ENCODE measurements at regions not wholly inside any gene's neighbourhood (a gene's known extent, or its start where the extent isn't known, plus 50 kb on each side); places are given as distances from the start of the nearest gene placed in this dataset.
"Not testable (repeated sequence)": the region's sequence is repeated elsewhere in the genome, so short reads cannot be mapped to it uniquely, and the experiment has no call there.

DNA sequence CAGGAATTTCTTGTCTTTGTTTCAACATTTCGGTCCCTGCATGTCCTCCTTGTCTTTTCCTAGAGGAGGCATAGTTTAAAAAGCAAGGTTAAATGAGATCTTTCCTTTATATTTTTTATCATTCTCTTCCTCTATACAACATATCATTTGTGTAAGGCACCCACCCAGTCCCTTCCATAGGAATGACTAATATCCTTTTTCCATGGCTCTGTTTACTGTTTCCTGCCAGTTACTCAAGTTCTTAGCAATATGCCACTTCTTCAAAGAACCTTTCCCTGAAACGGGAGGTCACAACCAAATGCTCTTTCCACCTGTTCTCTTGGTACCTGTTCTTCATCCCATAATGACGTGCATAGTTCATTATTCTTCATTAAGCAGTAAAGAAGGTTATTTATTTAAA, 1237.1 kb upstream of the GOT2 start:
- no peak for DNase-seq (ENCODE audit: low spot score in 2 of 2)
- no peaks in the 10 kb centered on the region for H3K36me3 ChIP-seq
- intact Hi-C loops (cut with DNase I), result no loop called here
- H3K4me3 ChIP-seq, result no peak overlapping the region
- H3K4me1 ChIP-seq, result no peaks in the 10 kb centered on the region
- no peaks in the 10 kb centered on the region for H3K27me3 ChIP-seq
- H3K27ac ChIP-seq, result no peak overlapping the region
- TF ChIP-seq, protein P1, sequence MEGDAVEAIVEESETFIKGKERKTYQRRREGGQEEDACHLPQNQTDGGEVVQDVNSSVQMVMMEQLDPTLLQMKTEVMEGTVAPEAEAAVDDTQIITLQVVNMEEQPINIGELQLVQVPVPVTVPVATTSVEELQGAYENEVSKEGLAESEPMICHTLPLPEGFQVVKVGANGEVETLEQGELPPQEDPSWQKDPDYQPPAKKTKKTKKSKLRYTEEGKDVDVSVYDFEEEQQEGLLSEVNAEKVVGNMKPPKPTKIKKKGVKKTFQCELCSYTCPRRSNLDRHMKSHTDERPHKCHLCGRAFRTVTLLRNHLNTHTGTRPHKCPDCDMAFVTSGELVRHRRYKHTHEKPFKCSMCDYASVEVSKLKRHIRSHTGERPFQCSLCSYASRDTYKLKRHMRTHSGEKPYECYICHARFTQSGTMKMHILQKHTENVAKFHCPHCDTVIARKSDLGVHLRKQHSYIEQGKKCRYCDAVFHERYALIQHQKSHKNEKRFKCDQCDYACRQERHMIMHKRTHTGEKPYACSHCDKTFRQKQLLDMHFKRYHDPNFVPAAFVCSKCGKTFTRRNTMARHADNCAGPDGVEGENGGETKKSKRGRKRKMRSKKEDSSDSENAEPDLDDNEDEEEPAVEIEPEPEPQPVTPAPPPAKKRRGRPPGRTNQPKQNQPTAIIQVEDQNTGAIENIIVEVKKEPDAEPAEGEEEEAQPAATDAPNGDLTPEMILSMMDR (IDR thresholded peaks at IDR 0.05), result no peak
- no peaks in the 10 kb centered on the region for H3K9me3 ChIP-seq

- TF ChIP-seq, protein P1 (IDR thresholded peaks at IDR 0.05), result no peak
- Histone ChIP-seq H3K4me1 (no peaks in the 10 kb centered on the region), H3K9me3 (no peaks in the 10 kb centered on the region), H3K36me3 (no peaks in the 10 kb centered on the region), H3K27ac (no peak overlapping the region), H3K4me3 (no peak overlapping the region), H3K27me3 (no peaks in the 10 kb centered on the region)
- intact Hi-C loops (cut with DNase I), result no loop called here
- DNase-seq (ENCODE audit: low spot score in 2 of 2), result no peak
Observed at GRCh38 chr16:59964232-59964924, 1230.3 kb upstream of the GOT2 start.

DNA sequence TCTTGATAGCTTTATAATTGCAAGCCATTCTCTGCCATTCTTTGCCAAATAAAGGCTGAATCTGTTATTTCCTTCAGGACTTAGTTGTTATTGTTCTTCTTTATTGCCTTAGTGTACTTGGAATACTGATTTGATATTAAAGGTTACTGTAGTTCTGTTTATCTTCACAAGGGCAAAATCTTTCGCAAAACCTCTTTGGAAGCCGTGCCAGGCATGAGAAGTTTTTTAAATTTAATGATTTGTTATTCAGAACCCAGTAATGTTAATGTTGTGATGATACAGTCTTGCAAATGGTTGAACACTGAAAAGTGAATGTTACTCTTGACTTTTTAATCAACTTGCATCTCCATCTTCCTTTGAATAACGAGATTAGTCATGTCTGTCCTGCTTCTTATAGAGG, 1225.2 kb upstream of the GOT2 start:
- TF ChIP-seq, protein P1 (IDR thresholded peaks at IDR 0.05), result no peak
- H3K27ac ChIP-seq, result no peak overlapping the region
- intact Hi-C loops (cut with DNase I), result no loop called here

GRCh38 chr16:59950431-59950830, 1216.3 kb upstream of the GOT2 start:
- no peak for DNase-seq (ENCODE audit: low spot score in 2 of 2)
- no peaks in the 10 kb centered on the region for H3K4me1 ChIP-seq
- TF ChIP-seq, protein P1 (IDR thresholded peaks at IDR 0.05), result no peak
- H3K9me3 ChIP-seq, result no peaks in the 10 kb centered on the region
- no peaks in the 10 kb centered on the region for H3K27me3 ChIP-seq
- H3K36me3 ChIP-seq, result no peaks in the 10 kb centered on the region
- intact Hi-C loops (cut with DNase I), result no loop called here
- H3K4me3 ChIP-seq, result no peak overlapping the region
- H3K27ac ChIP-seq, result no peak overlapping the region

More for the DNA sequence above, 1225.2 kb upstream of the GOT2 start:
- Histone ChIP-seq H3K4me1 (no peaks in the 10 kb centered on the region), H3K36me3 (no peaks in the 10 kb centered on the region), H3K4me3 (no peak overlapping the region), H3K27me3 (no peaks in the 10 kb centered on the region), H3K9me3 (no peaks in the 10 kb centered on the region)
- DNase-seq (ENCODE audit: low spot score in 2 of 2), result no peak

GRCh38 chr16:59944041-59944440, 1209.9 kb upstream of the GOT2 start:
- H3K36me3 ChIP-seq; H3K27ac ChIP-seq; H3K9me3 ChIP-seq; DNase-seq (ENCODE audit: low spot score in 2 of 2); H3K27me3 ChIP-seq; H3K4me1 ChIP-seq; H3K4me3 ChIP-seq; intact Hi-C loops (cut with DNase I): not testable (repeated sequence)

GRCh38 chr16:59941594-59941993, 1207.5 kb upstream of the GOT2 start:
- no peaks in the 10 kb centered on the region for H3K4me1 ChIP-seq

More at GRCh38 chr16:59941594-59941993, 1207.5 kb upstream of the GOT2 start:
- Histone ChIP-seq H3K9me3 (no peaks in the 10 kb centered on the region), H3K27ac (no peak overlapping the region), H3K36me3 (no peaks in the 10 kb centered on the region), H3K4me3 (no peak overlapping the region), H3K27me3 (no peaks in the 10 kb centered on the region)
- DNase-seq (ENCODE audit: low spot score in 2 of 2), result no peak
- TF ChIP-seq, protein P1 (IDR thresholded peaks at IDR 0.05), result no peak
- intact Hi-C loops (cut with DNase I), result no loop called here
